ENCODE measurements at regions not wholly inside any gene's neighbourhood (a gene's known extent, or its start where the extent isn't known, plus 50 kb on each side); places are given as distances from the start of the nearest gene placed in this dataset.

GRCh38 chr9:86470326-86470725 lies 116.1 kb upstream of the TUT7 start:
- no peaks in the 10 kb centered on the region for H3K27me3 ChIP-seq (ENCODE audit: insufficient read depth, low read depth)
- CTCF ChIA-PET: no interaction called here
- DNase-seq: no peak

GRCh38 chr9:86469476-86470250 lies 115.5 kb upstream of the TUT7 start:
- Histone ChIP-seq H3F3A (ENCODE audit: insufficient read depth, low read depth) (no peaks in the 10 kb centered on the region), H3K9me3 (ENCODE audit: insufficient read depth, low read depth) (no peaks in the 10 kb centered on the region), H3K9me2 (ENCODE audit: insufficient read depth) (no peaks in the 10 kb centered on the region), H3K4me1 (replicated peaks; ENCODE audit: insufficient read depth) (peaks cover 2% of the 10 kb centered on the region), H2AFZ (no peak overlapping the region), H3K4me3 (no peak overlapping the region), H3K36me3 (ENCODE audit: low read depth) (no peaks in the 10 kb centered on the region), H3K4me2 (no peak overlapping the region), H4K20me1 (ENCODE audit: insufficient read depth) (no peaks in the 10 kb centered on the region), H3K27ac (no peak overlapping the region), H3K79me2 (ENCODE audit: low read depth) (no peaks in the 10 kb centered on the region), H3K27me3 (ENCODE audit: insufficient read depth, low read depth) (no peaks in the 10 kb centered on the region)
- POLR2A ChIA-PET (ENCODE audit: unreplicated experiment): no interaction called here
- TF ChIP-seq, protein P1, sequence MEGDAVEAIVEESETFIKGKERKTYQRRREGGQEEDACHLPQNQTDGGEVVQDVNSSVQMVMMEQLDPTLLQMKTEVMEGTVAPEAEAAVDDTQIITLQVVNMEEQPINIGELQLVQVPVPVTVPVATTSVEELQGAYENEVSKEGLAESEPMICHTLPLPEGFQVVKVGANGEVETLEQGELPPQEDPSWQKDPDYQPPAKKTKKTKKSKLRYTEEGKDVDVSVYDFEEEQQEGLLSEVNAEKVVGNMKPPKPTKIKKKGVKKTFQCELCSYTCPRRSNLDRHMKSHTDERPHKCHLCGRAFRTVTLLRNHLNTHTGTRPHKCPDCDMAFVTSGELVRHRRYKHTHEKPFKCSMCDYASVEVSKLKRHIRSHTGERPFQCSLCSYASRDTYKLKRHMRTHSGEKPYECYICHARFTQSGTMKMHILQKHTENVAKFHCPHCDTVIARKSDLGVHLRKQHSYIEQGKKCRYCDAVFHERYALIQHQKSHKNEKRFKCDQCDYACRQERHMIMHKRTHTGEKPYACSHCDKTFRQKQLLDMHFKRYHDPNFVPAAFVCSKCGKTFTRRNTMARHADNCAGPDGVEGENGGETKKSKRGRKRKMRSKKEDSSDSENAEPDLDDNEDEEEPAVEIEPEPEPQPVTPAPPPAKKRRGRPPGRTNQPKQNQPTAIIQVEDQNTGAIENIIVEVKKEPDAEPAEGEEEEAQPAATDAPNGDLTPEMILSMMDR (conservative IDR thresholded peaks at IDR 0.05): no peak
- TF ChIP-seq EZH2 (IDR thresholded peaks at IDR 0.05; ENCODE audit: low read depth): no peak
- DNase-seq: no peak
- intact Hi-C loops (cut with micrococcal nuclease; ENCODE audit: unreplicated experiment): no loop called here
- no TSS peak for BruUV-seq (replicated peaks)
- CTCF ChIA-PET: no interaction called here

More at GRCh38 chr9:86470326-86470725, 116.1 kb upstream of the TUT7 start:
- POLR2A ChIA-PET (ENCODE audit: unreplicated experiment): no interaction called here
- Histone ChIP-seq H3K9me3 (ENCODE audit: insufficient read depth, low read depth) (no peaks in the 10 kb centered on the region), H2AFZ (no peak overlapping the region), H3K79me2 (ENCODE audit: low read depth) (no peaks in the 10 kb centered on the region), H3F3A (ENCODE audit: insufficient read depth, low read depth) (no peaks in the 10 kb centered on the region), H3K4me3 (no peak overlapping the region), H3K4me1 (replicated peaks; ENCODE audit: insufficient read depth) (no peaks in the 10 kb centered on the region), H3K9me2 (ENCODE audit: insufficient read depth) (no peaks in the 10 kb centered on the region), H3K4me2 (no peak overlapping the region), H3K36me3 (ENCODE audit: low read depth) (no peaks in the 10 kb centered on the region), H3K27ac (no peak overlapping the region), H4K20me1 (ENCODE audit: insufficient read depth) (no peaks in the 10 kb centered on the region)
- no peak for TF ChIP-seq EZH2 (IDR thresholded peaks at IDR 0.05; ENCODE audit: low read depth)
- TF ChIP-seq, protein P1 (conservative IDR thresholded peaks at IDR 0.05): no peak
- no TSS peak for BruUV-seq (replicated peaks)
- intact Hi-C loops (cut with micrococcal nuclease; ENCODE audit: unreplicated experiment): no loop called here

GRCh38 chr9:86464242-86464641 lies 110.0 kb upstream of the TUT7 start:
- TF ChIP-seq, protein P1 (conservative IDR thresholded peaks at IDR 0.05): no peak
- no peak for TF ChIP-seq EZH2 (IDR thresholded peaks at IDR 0.05; ENCODE audit: low read depth)
- intact Hi-C loops (cut with micrococcal nuclease; ENCODE audit: unreplicated experiment): no loop called here
- Histone ChIP-seq H3K4me2 (peak overlapping the region; percentile 40; the same call in 1 of the 2 replicates), H3K36me3 (ENCODE audit: low read depth) (no peaks in the 10 kb centered on the region), H3K9me2 (ENCODE audit: insufficient read depth) (no peaks in the 10 kb centered on the region), H3K4me1 (replicated peaks; ENCODE audit: insufficient read depth) (peaks cover 11% of the 10 kb centered on the region), H3K9me3 (ENCODE audit: insufficient read depth, low read depth) (no peaks in the 10 kb centered on the region), H3K4me3 (no peak overlapping the region), H4K20me1 (ENCODE audit: insufficient read depth) (no peaks in the 10 kb centered on the region), H3F3A (ENCODE audit: insufficient read depth, low read depth) (no peaks in the 10 kb centered on the region; the same call in 1 of the 2 replicates), H3K79me2 (ENCODE audit: low read depth) (no peaks in the 10 kb centered on the region), H2AFZ (no peak overlapping the region), H3K27ac (no peak overlapping the region), H3K27me3 (ENCODE audit: insufficient read depth, low read depth) (no peaks in the 10 kb centered on the region)
- peak; percentile 3 to 61 for DNase-seq
- ChIA-PET POLR2A (ENCODE audit: unreplicated experiment) (no interaction called here), CTCF (no interaction called here)
- no TSS peak for BruUV-seq (replicated peaks)

Data from PC-9 (cell line).